Mesothelial cell of epicardium (in vitro differentiated cells): ENCODE measurements at regions not wholly inside any gene's neighbourhood (a gene's known extent, or its start where the extent isn't known, plus 50 kb on each side); places are given as distances from the start of the nearest gene placed in this dataset.

Experiments
- DNase-seq, 2 experiments: peaks; one replicate each; pipeline ENCODE4 v3.0.0; 2021; ENCODE audit warnings: low spot score in 2 of 2; ENCODE audit not compliant: unreplicated experiment in 2 of 2
- H3K27ac Mint-ChIP-seq: 2 replicates; pipeline ENCODE4 v1.8.0; 2021; ENCODE audit warnings: mixed read lengths
- H3K27me3 Mint-ChIP-seq: 2 replicates; pipeline ENCODE4 v1.8.0; 2021; ENCODE audit warnings: low read depth, mixed read lengths
- H3K36me3 Mint-ChIP-seq: 2 replicates; pipeline ENCODE4 v1.8.0; 2021; ENCODE audit warnings: mixed read lengths
- H3K4me1 Mint-ChIP-seq: 2 replicates; pipeline ENCODE4 v1.8.0; 2021; ENCODE audit warnings: mixed read lengths
- H3K4me3 Mint-ChIP-seq: 2 replicates; pipeline ENCODE4 v1.8.0; 2021; ENCODE audit warnings: mild to moderate bottlenecking, moderate library complexity, mixed read lengths
- H3K9me3 Mint-ChIP-seq: 2 replicates; pipeline ENCODE4 v1.8.0; 2021; ENCODE audit warnings: mixed read lengths
- TF ChIP-seq, protein P1 (sequence below): fragments of 200-600 bp; sonication (generic); IDR thresholded peaks from one replicate; pipeline ENCODE4 v1.5.0; 2021; ENCODE audit warnings: antibody characterized with exemption; ENCODE audit not compliant: unreplicated experiment

- peaks cover 5% of the 10 kb centered on the region for H3K9me3 Mint-ChIP-seq
- DNase-seq = no peak
- no peak overlapping the region for H3K27ac Mint-ChIP-seq
- H3K27me3 Mint-ChIP-seq = peaks cover 7% of the 10 kb centered on the region
- TF ChIP-seq, protein P1, sequence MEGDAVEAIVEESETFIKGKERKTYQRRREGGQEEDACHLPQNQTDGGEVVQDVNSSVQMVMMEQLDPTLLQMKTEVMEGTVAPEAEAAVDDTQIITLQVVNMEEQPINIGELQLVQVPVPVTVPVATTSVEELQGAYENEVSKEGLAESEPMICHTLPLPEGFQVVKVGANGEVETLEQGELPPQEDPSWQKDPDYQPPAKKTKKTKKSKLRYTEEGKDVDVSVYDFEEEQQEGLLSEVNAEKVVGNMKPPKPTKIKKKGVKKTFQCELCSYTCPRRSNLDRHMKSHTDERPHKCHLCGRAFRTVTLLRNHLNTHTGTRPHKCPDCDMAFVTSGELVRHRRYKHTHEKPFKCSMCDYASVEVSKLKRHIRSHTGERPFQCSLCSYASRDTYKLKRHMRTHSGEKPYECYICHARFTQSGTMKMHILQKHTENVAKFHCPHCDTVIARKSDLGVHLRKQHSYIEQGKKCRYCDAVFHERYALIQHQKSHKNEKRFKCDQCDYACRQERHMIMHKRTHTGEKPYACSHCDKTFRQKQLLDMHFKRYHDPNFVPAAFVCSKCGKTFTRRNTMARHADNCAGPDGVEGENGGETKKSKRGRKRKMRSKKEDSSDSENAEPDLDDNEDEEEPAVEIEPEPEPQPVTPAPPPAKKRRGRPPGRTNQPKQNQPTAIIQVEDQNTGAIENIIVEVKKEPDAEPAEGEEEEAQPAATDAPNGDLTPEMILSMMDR = no peak
- H3K4me3 Mint-ChIP-seq = no peak overlapping the region
- peaks cover 10% of the 10 kb centered on the region for H3K4me1 Mint-ChIP-seq
- H3K36me3 Mint-ChIP-seq = no peaks in the 10 kb centered on the region
Measured at GRCh38 chr20:22789676-22790075, 205.3 kb upstream of the FOXA2 start.

DNA sequence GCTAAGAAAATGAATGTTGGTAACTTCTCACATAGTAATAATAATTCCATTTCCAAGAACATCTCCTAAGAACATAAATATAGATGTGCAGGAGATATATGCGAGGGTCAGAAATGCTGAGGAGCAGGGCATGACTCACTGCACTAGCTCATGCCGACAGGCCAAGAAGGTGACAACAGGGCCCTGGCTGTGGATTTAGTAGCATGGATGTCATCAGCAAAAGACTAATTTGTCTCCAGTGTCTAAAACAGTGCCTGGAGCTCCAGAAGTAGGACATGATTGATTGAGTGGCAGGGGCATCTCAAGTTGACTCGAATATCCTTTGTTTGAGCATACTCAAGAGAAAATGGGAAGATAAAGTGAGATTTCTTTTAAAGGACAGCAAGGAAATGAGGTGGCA, 207.0 kb upstream of the FOXA2 start:
- no peak for DNase-seq
- peaks cover 7% of the 10 kb centered on the region for H3K27me3 Mint-ChIP-seq

GRCh38 chr20:22791877-22792525, 207.6 kb upstream of the FOXA2 start:
- DNase-seq = no peak
- peaks cover 27% of the 10 kb centered on the region for H3K4me1 Mint-ChIP-seq
- H3K36me3 Mint-ChIP-seq = no peaks in the 10 kb centered on the region
- peaks cover 7% of the 10 kb centered on the region for H3K27me3 Mint-ChIP-seq
- TF ChIP-seq, protein P1 = no peak
- no peak overlapping the region for H3K4me3 Mint-ChIP-seq
- H3K9me3 Mint-ChIP-seq = no peaks in the 10 kb centered on the region
- H3K27ac Mint-ChIP-seq = no peak overlapping the region

More for the DNA sequence above, 207.0 kb upstream of the FOXA2 start:
- H3K36me3 Mint-ChIP-seq = no peaks in the 10 kb centered on the region
- TF ChIP-seq, protein P1 = no peak
- H3K27ac Mint-ChIP-seq = no peak overlapping the region
- H3K9me3 Mint-ChIP-seq = no peaks in the 10 kb centered on the region
- H3K4me1 Mint-ChIP-seq = peaks cover 25% of the 10 kb centered on the region
- no peak overlapping the region for H3K4me3 Mint-ChIP-seq

DNA sequence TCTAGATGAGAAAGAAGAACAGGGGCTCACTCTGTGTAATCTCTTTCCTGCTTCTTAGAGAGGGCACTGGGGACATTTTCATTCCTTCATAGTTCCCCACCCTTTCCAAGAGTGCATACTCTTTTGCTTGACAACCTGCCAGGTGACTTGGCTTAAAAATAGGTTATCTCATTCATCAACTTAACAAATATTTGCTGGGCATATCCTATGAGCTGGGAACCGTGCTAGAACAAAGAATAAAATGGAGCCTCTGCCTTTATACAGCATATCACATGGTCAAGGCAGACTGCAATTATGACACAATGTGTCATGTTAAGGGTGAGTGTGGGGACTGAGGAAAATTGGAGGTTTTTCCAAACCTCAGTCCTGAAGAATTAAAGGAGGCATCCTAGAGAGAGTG, 209.8 kb upstream of the FOXA2 start:
- H3K4me1 Mint-ChIP-seq = peaks cover 35% of the 10 kb centered on the region
- DNase-seq = no peak
- peak overlapping the region; percentile 32 for H3K27ac Mint-ChIP-seq

GRCh38 chr20:22795433-22795832, 211.1 kb upstream of the FOXA2 start:
- peaks cover 35% of the 10 kb centered on the region for H3K4me1 Mint-ChIP-seq
- no peaks in the 10 kb centered on the region for H3K36me3 Mint-ChIP-seq
- H3K4me3 Mint-ChIP-seq = no peak overlapping the region

More for the DNA sequence above, 209.8 kb upstream of the FOXA2 start:
- TF ChIP-seq, protein P1 = no peak
- no peaks in the 10 kb centered on the region for H3K9me3 Mint-ChIP-seq
- H3K4me3 Mint-ChIP-seq = no peak overlapping the region
- no peaks in the 10 kb centered on the region for H3K27me3 Mint-ChIP-seq
- no peaks in the 10 kb centered on the region for H3K36me3 Mint-ChIP-seq

More at GRCh38 chr20:22795433-22795832, 211.1 kb upstream of the FOXA2 start:
- Mint-ChIP-seq H3K27ac (peak overlapping the region; percentile 57), H3K9me3 (no peaks in the 10 kb centered on the region), H3K27me3 (peaks cover 2% of the 10 kb centered on the region)
- TF ChIP-seq, protein P1 = no peak
- no peak for DNase-seq
